ENCODE measurements at regions not wholly inside any gene's neighbourhood (a gene's known extent, or its start where the extent isn't known, plus 50 kb on each side); places are given as distances from the start of the nearest gene placed in this dataset.

- no peaks in the 10 kb centered on the region for H3K4me1 ChIP-seq (ENCODE audit: insufficient read depth, low read length)
- no peaks in the 10 kb centered on the region for H3K27me3 ChIP-seq (ENCODE audit: insufficient read depth, low read length)
- H3K36me3 Mint-ChIP-seq (ENCODE audit: low read depth, unreplicated experiment): peaks cover 2% of the 10 kb centered on the region
- DNase-seq (ENCODE audit: low read depth): no peak
- peaks cover 5% of the 10 kb centered on the region for H3K9me3 ChIP-seq (ENCODE audit: insufficient read depth, low read depth, low read length)
- no peaks in the 10 kb centered on the region for H3K79me2 ChIP-seq (ENCODE audit: insufficient read depth, low read length)
- H3K4me2 ChIP-seq (ENCODE audit: low read length): no peak overlapping the region
- H3K9ac ChIP-seq (ENCODE audit: low read length): no peak overlapping the region
- H3K4me1 Mint-ChIP-seq (ENCODE audit: low read depth, unreplicated experiment): no peaks in the 10 kb centered on the region
- H3K27me3 Mint-ChIP-seq (ENCODE audit: low read depth, unreplicated experiment): peaks cover 37% of the 10 kb centered on the region
- H3K27ac Mint-ChIP-seq (ENCODE audit: unreplicated experiment): no peak overlapping the region
- no peak overlapping the region for H3K27ac ChIP-seq (ENCODE audit: low read depth, low read length)
- peaks cover 3% of the 10 kb centered on the region for H3K9me3 Mint-ChIP-seq (ENCODE audit: unreplicated experiment)
- H3K4me3 Mint-ChIP-seq (ENCODE audit: unreplicated experiment): no peak overlapping the region
- no peak overlapping the region for H3K4me3 ChIP-seq (ENCODE audit: insufficient read depth, low read depth, low read length)
- TF ChIP-seq EZH2 (IDR thresholded peaks at IDR 0.05; ENCODE audit: insufficient read depth, low read length) (no peak), CTCF (IDR thresholded peaks at IDR 0.05; ENCODE audit: insufficient read depth, low read depth, low read length) (no peak)
- no peaks in the 10 kb centered on the region for H3K36me3 ChIP-seq (ENCODE audit: insufficient read depth, low read length)
- H2AFZ ChIP-seq (ENCODE audit: low read depth, low read length): no peak overlapping the region
- no peaks in the 10 kb centered on the region for H4K20me1 ChIP-seq (ENCODE audit: insufficient read depth, low read length)
- no peak for FAIRE-seq
These were observed 240.3 kb downstream of the DLL1 start for GRCh38 chr6:170050591-170051041.

- Histone ChIP-seq H3K9ac (ENCODE audit: low read length) (no peak overlapping the region), H3K4me2 (ENCODE audit: low read length) (no peak overlapping the region), H3K36me3 (ENCODE audit: insufficient read depth, low read length) (no peaks in the 10 kb centered on the region), H4K20me1 (ENCODE audit: insufficient read depth, low read length) (no peaks in the 10 kb centered on the region), H2AFZ (ENCODE audit: low read depth, low read length) (no peak overlapping the region), H3K27ac (ENCODE audit: low read depth, low read length) (no peak overlapping the region), H3K27me3 (ENCODE audit: insufficient read depth, low read length) (no peaks in the 10 kb centered on the region), H3K4me3 (ENCODE audit: insufficient read depth, low read depth, low read length) (no peak overlapping the region), H3K79me2 (ENCODE audit: insufficient read depth, low read length) (no peaks in the 10 kb centered on the region), H3K4me1 (ENCODE audit: insufficient read depth, low read length) (no peaks in the 10 kb centered on the region), H3K9me3 (ENCODE audit: insufficient read depth, low read depth, low read length) (peaks cover 5% of the 10 kb centered on the region)
- Mint-ChIP-seq H3K4me1 (ENCODE audit: low read depth, unreplicated experiment) (no peaks in the 10 kb centered on the region), H3K4me3 (ENCODE audit: unreplicated experiment) (no peak overlapping the region), H3K9me3 (ENCODE audit: unreplicated experiment) (peaks cover 7% of the 10 kb centered on the region), H3K27me3 (ENCODE audit: low read depth, unreplicated experiment) (peaks cover 44% of the 10 kb centered on the region), H3K27ac (ENCODE audit: unreplicated experiment) (no peak overlapping the region), H3K36me3 (ENCODE audit: low read depth, unreplicated experiment) (peaks cover 4% of the 10 kb centered on the region)
- FAIRE-seq (no peak), DNase-seq (ENCODE audit: low read depth) (no peak)
- TF ChIP-seq EZH2 (IDR thresholded peaks at IDR 0.05; ENCODE audit: insufficient read depth, low read length): no peak
- TF ChIP-seq CTCF (IDR thresholded peaks at IDR 0.05; ENCODE audit: insufficient read depth, low read depth, low read length): no peak
These were observed 241.0 kb downstream of the DLL1 start for GRCh38 chr6:170049641-170050561.

All from astrocyte (in vitro differentiated cells and primary cell).